Thymus (tissue), 11 donors: ENCODE measurements at regions not wholly inside any gene's neighbourhood (a gene's known extent, or its start where the extent isn't known, plus 50 kb on each side); places are given as distances from the start of the nearest gene placed in this dataset.

Experiments used
- DNase-seq, 9 donors: peaks; one replicate each; pipeline ENCODE4 v3.0.0-alpha.2; 2013; ENCODE audit warnings: low spot score in 9 of 9, low read depth in 6 of 9, missing footprints in 1 of 9
- H3K27ac ChIP-seq, 2 donors: one replicate each; pipeline ENCODE4 v1.5.1; 2013; ENCODE audit warnings: control low read depth in 1 of 2, low read depth in 1 of 2, low read length in 1 of 2, mild to moderate bottlenecking in 1 of 2, moderate library complexity in 1 of 2
- H3K27me3 ChIP-seq, 2 donors: one replicate each; pipeline ENCODE4 v1.5.1; 2013; ENCODE audit warnings: low read length in 1 of 2; ENCODE audit not compliant: control insufficient read depth in 2 of 2, insufficient read depth in 1 of 2
- H3K36me3 ChIP-seq, 2 donors: one replicate each; pipeline ENCODE4 v1.5.1; 2013; ENCODE audit warnings: low read length in 1 of 2, mild to moderate bottlenecking in 1 of 2, moderate library complexity in 1 of 2; ENCODE audit not compliant: control insufficient read depth in 2 of 2, insufficient read depth in 2 of 2
- H3K4me1 ChIP-seq, 2 donors: one replicate each; pipeline ENCODE4 v1.5.1; 2013; ENCODE audit warnings: low read length in 2 of 2; ENCODE audit not compliant: control insufficient read depth in 2 of 2, insufficient read depth in 2 of 2
- H3K4me3 ChIP-seq, 2 donors: one replicate each; pipeline ENCODE4 v1.5.1; 2013; ENCODE audit warnings: low read length in 2 of 2, control low read depth in 1 of 2, mild to moderate bottlenecking in 1 of 2
- H3K9me3 ChIP-seq, 2 donors: one replicate each; pipeline ENCODE4 v1.5.1; 2013; ENCODE audit warnings: low read length in 1 of 2, mild to moderate bottlenecking in 1 of 2; ENCODE audit not compliant: control insufficient read depth in 2 of 2, insufficient read depth in 1 of 2
- WGBS: extraction: QIAGEN DNeasy Blood & Tissue Kit; methylation state at CpG from one replicate; pipeline ENCODE4 v1.1.7; 2013; 5-methylcytosine and 5-hydroxymethylcytosine counted together
- donor health status: healthy.

- Histone ChIP-seq H3K36me3 (no peaks in the 10 kb centered on the region), H3K27me3 (no peaks in the 10 kb centered on the region), H3K4me3 (no peak overlapping the region), H3K9me3 (no peaks in the 10 kb centered on the region), H3K4me1 (no peaks in the 10 kb centered on the region), H3K27ac (no peak overlapping the region)
- DNase-seq: no peak
- 94% methylated on average over 7 of the region's 7 CpGs for WGBS
Measured at GRCh38 chr5:52376592-52376991, 411.1 kb upstream of the ITGA1 start.

GRCh38 chr5:52378237-52378636 is 409.5 kb upstream of the ITGA1 start:
- H3K4me3 ChIP-seq: no peak overlapping the region
- no peaks in the 10 kb centered on the region for H3K36me3 ChIP-seq
- H3K27ac ChIP-seq: no peak overlapping the region
- no peaks in the 10 kb centered on the region for H3K27me3 ChIP-seq
- no peak for DNase-seq
- no peaks in the 10 kb centered on the region for H3K9me3 ChIP-seq
- H3K4me1 ChIP-seq: no peaks in the 10 kb centered on the region

GRCh38 chr5:52388349-52388748 is 399.4 kb upstream of the ITGA1 start:
- H3K36me3 ChIP-seq: no peaks in the 10 kb centered on the region
- no peaks in the 10 kb centered on the region for H3K9me3 ChIP-seq
- H3K4me1 ChIP-seq: no peaks in the 10 kb centered on the region
- WGBS: 96% methylated on average over 3 of the region's 3 CpGs
- H3K27me3 ChIP-seq: no peaks in the 10 kb centered on the region
- H3K4me3 ChIP-seq: no peak overlapping the region
- DNase-seq: no peak
- no peak overlapping the region for H3K27ac ChIP-seq

- Histone ChIP-seq H3K27ac (no peak overlapping the region), H3K36me3 (no peaks in the 10 kb centered on the region), H3K4me3 (no peak overlapping the region), H3K27me3 (no peaks in the 10 kb centered on the region), H3K9me3 (no peaks in the 10 kb centered on the region), H3K4me1 (no peaks in the 10 kb centered on the region)
- 85% methylated on average over 3 of the region's 3 CpGs for WGBS
- DNase-seq: no peak
Measured at GRCh38 chr5:52392321-52392720, 395.4 kb upstream of the ITGA1 start.

GRCh38 chr5:52409835-52410234 is 377.9 kb upstream of the ITGA1 start:
- DNase-seq: no peak
- no peak overlapping the region for H3K4me3 ChIP-seq
- WGBS: 97% methylated on average over 8 of the region's 8 CpGs
- H3K4me1 ChIP-seq: no peaks in the 10 kb centered on the region
- H3K27ac ChIP-seq: no peak overlapping the region
- H3K27me3 ChIP-seq: no peaks in the 10 kb centered on the region
- no peaks in the 10 kb centered on the region for H3K9me3 ChIP-seq
- no peaks in the 10 kb centered on the region for H3K36me3 ChIP-seq

GRCh38 chr5:52419357-52419756 is 368.4 kb upstream of the ITGA1 start:
- no peak for DNase-seq
- WGBS: 84% methylated on average over 1 of the region's 1 CpG
- no peak overlapping the region for H3K4me3 ChIP-seq
- H3K4me1 ChIP-seq: no peaks in the 10 kb centered on the region
- no peaks in the 10 kb centered on the region for H3K9me3 ChIP-seq
- H3K36me3 ChIP-seq: no peaks in the 10 kb centered on the region
- no peaks in the 10 kb centered on the region for H3K27me3 ChIP-seq
- no peak overlapping the region for H3K27ac ChIP-seq

- H3K36me3 ChIP-seq: no peaks in the 10 kb centered on the region
- DNase-seq: no peak
- no peaks in the 10 kb centered on the region for H3K27me3 ChIP-seq
- no peak overlapping the region for H3K4me3 ChIP-seq
- no peaks in the 10 kb centered on the region for H3K9me3 ChIP-seq
- 98% methylated on average over 4 of the region's 4 CpGs for WGBS
- H3K4me1 ChIP-seq: no peaks in the 10 kb centered on the region
- H3K27ac ChIP-seq: no peak overlapping the region
Measured at GRCh38 chr5:52427615-52428014, 360.1 kb upstream of the ITGA1 start.

- Histone ChIP-seq H3K27ac (no peak overlapping the region), H3K4me1 (no peaks in the 10 kb centered on the region), H3K36me3 (no peaks in the 10 kb centered on the region), H3K9me3 (no peaks in the 10 kb centered on the region), H3K4me3 (no peak overlapping the region), H3K27me3 (no peaks in the 10 kb centered on the region)
- WGBS: 94% methylated on average over 3 of the region's 3 CpGs
- DNase-seq: no peak
Measured at GRCh38 chr5:52428977-52429489, 358.7 kb upstream of the ITGA1 start.

- no peaks in the 10 kb centered on the region for H3K27me3 ChIP-seq
- no peak for DNase-seq
- no peak overlapping the region for H3K4me3 ChIP-seq
- no peaks in the 10 kb centered on the region for H3K36me3 ChIP-seq
- no peaks in the 10 kb centered on the region for H3K9me3 ChIP-seq
- no peak overlapping the region for H3K27ac ChIP-seq
- H3K4me1 ChIP-seq: no peaks in the 10 kb centered on the region
- 95% methylated on average over 1 of the region's 1 CpG for WGBS
Measured at GRCh38 chr5:52441768-52442167, 345.9 kb upstream of the ITGA1 start.

GRCh38 chr5:52443187-52443586 is 344.5 kb upstream of the ITGA1 start:
- H3K27ac ChIP-seq: no peak overlapping the region
- H3K4me1 ChIP-seq: no peaks in the 10 kb centered on the region
- H3K27me3 ChIP-seq: no peaks in the 10 kb centered on the region
- no peak overlapping the region for H3K4me3 ChIP-seq
- no peak for DNase-seq
- no peaks in the 10 kb centered on the region for H3K9me3 ChIP-seq
- 97% methylated on average over 3 of the region's 3 CpGs for WGBS
- H3K36me3 ChIP-seq: no peaks in the 10 kb centered on the region
